Uterus (tissue), 3 donors: ENCODE measurements at regions not wholly inside any gene's neighbourhood (a gene's known extent, or its start where the extent isn't known, plus 50 kb on each side); places are given as distances from the start of the nearest gene placed in this dataset.

Experiments used
- DNase-seq, 2 donors: peaks; one replicate each; pipeline ENCODE4 v3.0.0-alpha.2; 2019 to 2020
- H3K27ac ChIP-seq, 2 donors: fragments of 200-600 bp; sonication (generic); 1 replicate in 1 of 2; 2 replicates in 1 of 2; pipeline ENCODE4 v1.5.1; 2016 to 2018
- H3K27me3 ChIP-seq, 2 donors: fragments of 200-600 bp; sonication (generic); one replicate each; pipeline ENCODE4 v1.5.1; 2018 to 2019; ENCODE audit warnings: control low read depth in 1 of 2
- H3K36me3 ChIP-seq, 2 donors: fragments of 200-600 bp; sonication (generic); one replicate each; pipeline ENCODE4 v1.5.1; 2019; ENCODE audit warnings: control low read depth in 1 of 2
- H3K4me1 ChIP-seq, 2 donors: fragments of 200-600 bp; sonication (generic); one replicate each; pipeline ENCODE4 v1.5.1; 2018 to 2019; ENCODE audit warnings: control low read depth in 1 of 2
- H3K4me3 ChIP-seq, 2 donors: fragments of 200-600 bp; sonication (generic); 1 replicate in 1 of 2; 2 replicates in 1 of 2; pipeline ENCODE4 v1.5.1; 2018 to 2019; ENCODE audit warnings: mild to moderate bottlenecking in 1 of 2
- H3K9me3 ChIP-seq, 2 donors: fragments of 200-600 bp; sonication (generic); one replicate each; pipeline ENCODE4 v1.5.1; 2019; ENCODE audit warnings: control low read depth in 1 of 2
- CTCF ChIP-seq, 4 experiments: fragments of 200-600 bp in 2 of 4; fragments of 450-650 bp in 2 of 4; sonication (generic) in 2 of 4; IDR thresholded peaks; one replicate each; pipeline ENCODE4 v1.5.1; 2016 to 2019; ENCODE audit warnings: antibody characterized with exemption in 4 of 4, mild to moderate bottlenecking in 2 of 4, moderate library complexity in 1 of 4
- POLR2A ChIP-seq, 2 donors: fragments of 450-650 bp; IDR thresholded peaks; one replicate each; pipeline ENCODE4 v1.6.1; 2016; ENCODE audit warnings: antibody characterized with exemption in 2 of 2, mild to moderate bottlenecking in 1 of 2, moderate library complexity in 1 of 2
- intact Hi-C: fragments of 100-400 bp; cut with DNase I; formaldehyde crosslinking; loops from one replicate; pipeline ENCODE4 v1.15.1; 2023; ENCODE audit warnings: low total_unique reads
- donor health status: DM: yes; HTN: yes; CAD: no.

GRCh38 chr6:104344223-104344622, 515.5 kb downstream of the HACE1 start:
- H3K9me3 ChIP-seq, result no peaks in the 10 kb centered on the region
- no peaks in the 10 kb centered on the region for H3K4me1 ChIP-seq
- H3K36me3 ChIP-seq, result no peaks in the 10 kb centered on the region
- DNase-seq, result no peak
- no peak overlapping the region for H3K27ac ChIP-seq
- H3K4me3 ChIP-seq, result no peak overlapping the region
- intact Hi-C loops, result no loop called here
- H3K27me3 ChIP-seq, result no peaks in the 10 kb centered on the region
- TF ChIP-seq CTCF (IDR thresholded peaks at IDR 0.05), result no peak
- TF ChIP-seq POLR2A (IDR thresholded peaks at IDR 0.05), result no peak

GRCh38 chr6:104332364-104332763, 527.4 kb downstream of the HACE1 start:
- intact Hi-C loops, result no loop called here
- H3K4me1 ChIP-seq, result no peaks in the 10 kb centered on the region
- H3K36me3 ChIP-seq, result no peaks in the 10 kb centered on the region
- no peak for TF ChIP-seq POLR2A (IDR thresholded peaks at IDR 0.05)
- DNase-seq, result no peak
- H3K27ac ChIP-seq, result no peak overlapping the region
- no peaks in the 10 kb centered on the region for H3K27me3 ChIP-seq
- H3K9me3 ChIP-seq, result no peaks in the 10 kb centered on the region
- H3K4me3 ChIP-seq, result no peak overlapping the region

DNA sequence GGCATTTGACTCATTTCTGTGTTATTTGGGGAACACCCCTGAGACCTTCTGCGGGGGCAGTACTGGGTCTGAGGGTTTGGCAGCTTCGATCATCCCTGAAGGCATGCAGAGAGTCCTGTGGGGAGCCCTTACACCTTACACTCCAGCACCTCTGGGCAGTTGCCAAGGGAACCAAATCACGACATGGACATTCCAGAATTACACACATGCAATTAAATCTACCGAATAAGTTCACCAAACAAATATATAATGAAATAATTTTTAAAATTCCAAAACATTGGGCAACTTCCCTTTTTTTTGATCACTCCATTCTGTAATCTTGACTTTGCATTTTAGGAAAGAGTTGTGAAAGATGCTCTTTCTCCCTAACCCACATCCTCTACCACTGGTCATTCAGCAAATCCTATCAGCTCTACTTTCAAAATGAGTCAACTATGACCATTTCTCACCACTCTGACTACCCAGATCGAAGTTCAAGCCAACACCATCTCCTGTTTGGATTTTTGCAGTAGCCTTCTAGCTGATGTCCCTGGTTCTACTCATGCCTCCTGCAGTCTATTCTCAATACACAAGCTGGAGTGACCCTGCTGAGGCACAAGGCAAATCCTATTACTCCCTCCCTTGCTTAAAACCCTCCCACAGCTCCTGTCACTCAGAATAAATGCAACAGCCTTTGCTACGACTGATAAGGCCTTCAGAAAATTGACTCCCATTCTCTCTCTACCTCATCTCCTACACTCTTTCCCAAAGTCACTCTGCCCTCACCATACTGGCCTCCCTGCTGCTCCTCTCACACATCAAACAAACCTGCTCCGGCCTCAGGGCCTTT, 533.3 kb downstream of the HACE1 start:
- Histone ChIP-seq H3K27ac (no peak overlapping the region), H3K9me3 (no peaks in the 10 kb centered on the region), H3K36me3 (no peaks in the 10 kb centered on the region), H3K4me3 (no peak overlapping the region), H3K4me1 (no peaks in the 10 kb centered on the region), H3K27me3 (no peaks in the 10 kb centered on the region)
- no peak for TF ChIP-seq CTCF (IDR thresholded peaks at IDR 0.05)
- no peak for TF ChIP-seq POLR2A (IDR thresholded peaks at IDR 0.05)
- intact Hi-C loops, result no loop called here
- no peak for DNase-seq

GRCh38 chr6:104325341-104326172, 534.2 kb downstream of the HACE1 start:
- Histone ChIP-seq H3K4me3 (no peak overlapping the region), H3K27me3 (no peaks in the 10 kb centered on the region), H3K4me1 (no peaks in the 10 kb centered on the region), H3K9me3 (no peaks in the 10 kb centered on the region), H3K27ac (no peak overlapping the region), H3K36me3 (no peaks in the 10 kb centered on the region)
- intact Hi-C loops, result no loop called here
- DNase-seq, result no peak
- no peak for TF ChIP-seq CTCF (IDR thresholded peaks at IDR 0.05)
- no peak for TF ChIP-seq POLR2A (IDR thresholded peaks at IDR 0.05)

GRCh38 chr6:104324301-104324700, 535.4 kb downstream of the HACE1 start:
- Histone ChIP-seq H3K4me3 (no peak overlapping the region), H3K27me3 (no peaks in the 10 kb centered on the region), H3K36me3 (no peaks in the 10 kb centered on the region), H3K4me1 (no peaks in the 10 kb centered on the region), H3K9me3 (no peaks in the 10 kb centered on the region), H3K27ac (no peak overlapping the region)
- no peak for DNase-seq
- TF ChIP-seq CTCF (IDR thresholded peaks at IDR 0.05) (no peak), POLR2A (IDR thresholded peaks at IDR 0.05) (no peak)
- intact Hi-C loops, result no loop called here
